NCI-H146 (cell line): ENCODE measurements at regions not wholly inside any gene's neighbourhood (a gene's known extent, or its start where the extent isn't known, plus 50 kb on each side); places are given as distances from the start of the nearest gene placed in this dataset.
"Not testable (repeated sequence)": the region's sequence is repeated elsewhere in the genome, so short reads cannot be mapped to it uniquely, and the experiment has no call there.

ENCODE experiments used
- DNase-seq: peaks from one replicate; lab custom pipeline; 2025; lab: John Stamatoyannopoulos, UW

DNA sequence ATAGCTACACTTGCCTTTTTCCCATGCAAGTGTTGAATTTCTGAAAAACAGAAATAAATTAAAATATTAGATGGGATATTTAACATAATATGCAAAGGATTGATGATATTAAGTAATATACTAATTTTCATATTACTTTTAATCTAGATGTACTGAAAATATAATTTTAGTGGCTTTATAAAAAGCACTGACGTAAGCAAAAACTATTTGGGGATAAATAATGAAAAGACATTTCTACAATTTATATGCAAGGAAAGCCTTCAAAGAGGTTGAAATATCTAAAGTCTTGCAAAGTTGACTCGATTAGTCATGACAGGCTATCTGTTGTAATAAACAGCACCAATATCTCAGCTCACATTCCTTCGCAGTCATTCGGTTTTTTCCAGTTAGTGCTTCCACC is 94.9 kb upstream of the ABCB5 start:
- no peak for DNase-seq

DNA sequence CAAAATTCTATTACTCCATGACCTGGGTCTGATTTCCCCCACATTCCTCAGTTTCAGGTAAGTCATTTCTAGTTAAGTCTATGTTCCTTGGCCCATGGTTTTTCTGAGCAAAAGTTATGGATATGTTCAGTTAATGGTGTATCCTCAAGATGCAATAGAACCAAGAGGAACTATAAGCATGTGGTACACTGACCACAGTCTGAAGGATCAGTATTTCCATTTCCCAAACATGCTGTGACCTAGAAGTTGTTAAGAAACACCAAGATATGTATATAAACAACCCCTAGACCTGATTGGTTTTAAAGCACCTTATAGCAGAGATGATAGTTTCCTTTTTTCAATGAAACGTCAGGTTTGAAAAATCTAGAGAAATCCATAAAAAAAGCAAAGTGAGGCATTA is 94.2 kb upstream of the ABCB5 start:
- no peak for DNase-seq

DNA sequence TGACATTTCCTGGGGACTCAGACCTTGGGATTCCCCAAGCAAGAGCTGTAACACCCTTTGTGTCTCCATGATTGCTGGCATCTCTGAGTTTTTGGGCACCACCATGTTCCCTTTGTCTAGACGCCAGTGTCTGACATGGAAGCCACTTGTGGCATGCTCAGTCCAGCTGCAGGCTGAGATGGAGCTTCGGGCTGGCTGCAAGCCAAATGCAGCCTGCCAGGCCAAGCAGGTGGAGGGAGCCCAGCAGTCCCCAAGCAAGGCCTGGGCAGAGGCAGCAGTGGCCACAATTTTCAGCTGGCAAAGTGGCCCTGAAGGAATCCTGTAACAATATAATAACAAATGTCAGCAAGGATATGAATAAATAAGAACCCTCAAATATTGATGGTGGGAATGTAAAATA is 86.2 kb upstream of the ABCB5 start:
- no peak for DNase-seq

DNA sequence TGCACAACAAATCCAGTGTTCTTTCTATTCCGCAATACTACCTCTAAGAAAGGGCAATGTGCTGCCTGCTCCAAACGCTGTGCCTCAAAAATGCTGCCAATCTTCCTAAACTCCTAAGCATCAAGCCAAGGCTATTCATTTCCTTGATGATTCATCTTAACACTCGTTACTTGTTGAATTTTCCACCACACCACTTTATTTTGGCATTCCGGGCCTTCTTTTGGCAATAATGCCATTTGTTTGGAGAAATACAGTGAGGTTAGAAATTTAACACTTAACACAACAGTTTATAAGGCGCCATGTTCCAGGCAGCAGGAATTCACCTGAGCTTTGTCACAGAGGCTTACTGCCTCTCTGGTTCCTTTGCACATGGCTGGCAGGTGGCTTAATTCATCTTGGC is 82.6 kb upstream of the ABCB5 start:
- DNase-seq, result no peak

DNA sequence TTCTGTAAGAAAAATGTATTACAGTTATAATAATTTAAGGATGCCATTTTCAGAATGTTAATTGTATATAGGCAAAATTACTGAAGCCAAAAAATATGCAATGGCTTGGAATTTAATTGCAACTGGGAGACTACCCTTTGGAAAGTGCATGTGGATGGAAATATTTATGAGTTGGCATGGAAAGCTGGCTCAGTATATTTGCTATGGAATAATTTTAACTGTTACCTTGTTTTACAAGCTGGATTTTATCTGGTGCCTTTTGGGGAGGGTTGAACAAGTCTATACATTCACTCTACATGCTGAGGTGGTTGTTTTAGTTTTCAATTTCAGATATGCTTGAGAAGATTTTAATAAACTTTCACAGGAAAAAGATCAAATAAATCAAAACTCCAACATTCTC is 80.9 kb upstream of the ABCB5 start:
- no peak for DNase-seq

DNA sequence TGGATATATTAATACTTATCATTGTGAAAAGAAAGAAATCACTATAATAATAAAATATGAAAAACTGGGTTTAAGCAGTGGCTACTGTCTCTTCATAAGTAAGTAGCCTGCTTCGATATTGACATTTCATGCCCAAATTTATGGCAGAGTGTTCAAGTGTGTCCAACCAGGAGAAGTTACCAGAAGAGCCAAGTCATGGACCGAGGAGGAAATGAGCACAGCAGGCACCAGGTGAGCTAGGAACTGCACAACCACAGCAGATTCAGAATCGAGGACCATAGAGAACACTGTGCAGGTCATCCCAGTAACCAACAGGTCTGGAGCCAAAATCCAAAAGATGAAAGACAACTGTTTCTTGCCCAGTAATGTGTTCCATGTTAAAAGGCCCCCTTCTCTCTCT is 79.9 kb upstream of the ABCB5 start:
- DNase-seq, result no peak

DNA sequence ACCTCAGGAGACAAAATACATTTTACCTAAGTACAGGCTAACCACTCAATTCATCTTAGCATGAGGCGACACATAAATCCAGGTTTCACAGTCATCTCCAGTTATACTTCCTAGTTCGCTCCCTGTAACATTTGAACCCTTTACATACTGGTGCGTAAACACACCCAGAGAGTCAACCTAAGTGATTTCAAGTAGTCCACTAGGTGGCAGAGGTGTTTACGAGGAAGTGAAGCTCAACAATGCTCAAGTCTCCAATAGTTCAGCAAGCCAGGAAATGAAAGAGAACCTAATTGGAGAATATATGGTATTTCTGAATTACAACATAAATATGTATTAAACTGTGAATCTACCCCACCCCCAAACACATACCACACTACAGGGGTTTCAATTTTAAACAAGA is 76.3 kb upstream of the ABCB5 start:
- peak; percentile 2 for DNase-seq

DNA sequence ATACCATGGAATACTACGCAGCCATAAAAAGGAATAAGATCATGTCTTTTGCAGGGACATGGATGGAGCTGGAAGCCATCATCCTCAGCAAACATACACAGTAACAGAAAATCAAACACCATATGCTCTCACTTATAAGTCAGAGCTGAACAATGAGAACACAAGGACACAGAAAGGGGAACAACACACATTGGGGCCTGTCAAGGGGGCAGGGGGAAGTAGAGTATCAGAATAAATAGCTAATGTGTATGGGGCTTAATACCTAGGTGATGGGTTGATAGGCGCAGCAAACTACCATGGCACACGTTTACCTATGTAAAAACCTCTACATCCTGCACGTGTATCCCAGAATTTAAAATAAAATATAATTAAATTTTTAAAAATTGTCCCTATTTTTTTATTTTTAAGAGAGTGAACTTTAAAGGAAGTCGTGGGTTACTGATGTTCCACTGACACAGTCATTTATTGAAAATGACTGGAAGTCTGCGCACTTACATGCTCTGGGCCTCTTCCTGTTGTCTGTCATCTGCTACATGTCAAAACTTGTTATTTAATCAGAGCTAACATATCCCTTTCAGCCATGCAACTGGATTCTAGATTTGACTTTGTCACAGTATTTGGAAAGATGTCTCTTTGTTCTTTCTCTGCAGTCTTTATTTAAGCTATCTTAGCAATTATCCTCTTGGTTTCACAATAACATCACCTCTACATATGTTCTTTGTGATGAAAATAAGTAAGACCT is 73.7 kb upstream of the ABCB5 start:
- DNase-seq, result peak; percentile 40

DNA sequence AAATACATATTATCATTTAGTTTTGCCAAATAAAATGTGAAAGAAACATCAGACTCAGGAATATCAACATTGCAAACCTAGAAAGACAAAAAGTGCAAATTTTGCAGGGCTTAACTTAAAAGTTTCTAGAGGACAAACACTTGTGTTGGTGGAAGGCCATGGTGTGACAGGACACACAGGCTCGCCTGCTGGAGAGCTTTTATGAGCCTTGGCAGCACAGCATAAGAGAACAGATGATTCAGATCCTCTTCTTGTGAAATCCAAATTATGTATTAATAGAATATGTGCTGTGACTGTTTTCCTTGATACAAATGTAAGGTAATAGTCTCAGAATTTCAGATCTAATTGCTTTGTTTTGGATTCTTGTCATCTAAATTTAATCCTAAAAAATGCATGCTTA is 72.9 kb upstream of the ABCB5 start:
- no peak for DNase-seq

DNA sequence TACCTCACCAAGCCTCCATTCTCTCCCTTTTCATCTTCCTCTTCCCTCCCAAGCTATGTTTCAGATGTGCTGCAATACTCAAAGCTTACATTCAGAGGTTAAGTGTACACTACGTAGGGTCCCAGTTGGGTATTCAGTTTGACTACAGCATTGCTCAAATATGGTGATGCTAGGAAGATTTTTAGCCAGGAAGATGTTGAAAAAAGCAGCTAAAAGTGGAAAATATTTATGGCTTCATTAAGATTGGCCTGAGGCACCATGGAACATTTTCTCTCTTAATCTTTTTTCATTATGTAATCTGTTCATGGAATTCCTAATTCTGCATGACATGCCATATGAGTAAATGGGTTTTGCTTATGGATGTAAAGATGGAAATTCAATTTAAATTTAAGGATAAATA is 72.0 kb upstream of the ABCB5 start:
- DNase-seq, result no peak

DNA sequence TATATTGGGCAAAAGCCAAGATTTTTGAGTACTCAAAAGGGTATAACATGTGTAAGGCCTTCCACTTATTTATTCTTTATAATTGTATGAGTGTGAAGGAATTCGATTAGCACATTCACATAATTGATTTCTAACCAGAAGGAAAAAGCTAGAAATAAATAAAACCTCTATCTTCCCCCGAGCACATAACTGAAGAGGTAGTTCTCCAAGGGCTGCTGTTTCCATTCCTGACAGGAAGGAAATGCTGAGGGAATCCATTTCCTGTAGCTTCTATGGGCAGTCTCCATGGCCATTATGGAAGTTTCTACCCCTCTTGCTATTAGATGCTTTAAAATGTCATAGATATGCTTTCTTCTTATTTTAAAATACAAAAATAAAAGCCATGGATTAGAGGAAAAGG is 70.5 kb upstream of the ABCB5 start:
- DNase-seq, result no peak

DNA sequence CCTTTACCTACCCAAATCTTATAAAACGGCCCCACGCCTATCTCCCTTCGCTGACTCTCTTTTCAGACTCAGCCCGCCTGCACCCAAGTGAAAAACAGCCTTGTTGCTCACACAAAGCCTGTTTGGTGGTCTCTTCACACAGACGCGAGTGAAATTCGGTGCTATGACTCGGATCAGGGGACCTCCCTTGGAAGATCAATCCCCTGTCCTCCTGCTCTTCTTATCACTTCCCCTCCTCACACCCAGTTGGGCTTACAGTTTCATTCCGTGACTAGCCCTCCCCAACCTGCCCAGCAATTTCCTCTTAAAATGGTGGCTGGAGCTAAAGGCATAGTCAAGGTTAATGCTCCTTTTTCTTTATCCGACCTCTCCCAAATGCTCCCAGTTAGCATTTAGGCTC is 68.5 kb upstream of the ABCB5 start:
- not testable (repeated sequence) for DNase-seq

DNA sequence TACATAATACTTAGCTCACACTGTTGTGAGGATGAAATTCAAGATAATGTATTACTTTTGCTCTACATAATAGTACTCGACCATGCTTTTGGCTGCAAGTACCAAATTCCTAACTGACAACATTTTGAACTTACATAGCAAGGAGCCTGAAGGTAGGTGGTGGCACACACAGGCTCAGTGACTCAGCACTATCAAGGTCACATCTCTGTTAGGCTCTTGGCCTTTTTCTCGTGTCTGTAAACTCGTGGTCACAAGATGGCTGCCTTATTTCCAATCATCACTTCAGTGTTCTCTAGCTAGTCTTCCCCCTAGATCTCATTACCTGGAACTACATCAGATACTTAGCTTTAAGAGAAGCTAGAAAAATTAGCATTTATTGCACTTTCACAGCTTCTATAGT is 61.4 kb upstream of the ABCB5 start:
- DNase-seq, result no peak

DNA sequence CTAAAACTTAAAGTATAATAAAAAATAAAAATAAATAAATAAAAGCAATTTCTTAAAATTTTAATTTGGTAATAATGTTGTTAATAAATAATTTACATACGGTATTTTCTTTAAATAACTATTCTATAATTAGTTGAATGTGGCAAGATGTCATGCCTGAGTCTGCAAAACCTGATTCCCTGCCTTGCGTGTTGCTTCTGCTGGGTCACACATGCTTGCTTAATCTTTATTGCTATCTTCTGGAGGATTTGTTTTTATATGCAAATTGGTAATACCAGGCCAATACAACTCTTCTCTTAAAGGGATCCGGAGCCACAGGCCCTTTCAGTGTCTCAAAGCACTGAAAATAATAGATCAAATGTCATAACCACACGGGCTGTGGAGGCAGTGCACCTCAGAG is 59.4 kb upstream of the ABCB5 start:
- DNase-seq, result no peak

DNA sequence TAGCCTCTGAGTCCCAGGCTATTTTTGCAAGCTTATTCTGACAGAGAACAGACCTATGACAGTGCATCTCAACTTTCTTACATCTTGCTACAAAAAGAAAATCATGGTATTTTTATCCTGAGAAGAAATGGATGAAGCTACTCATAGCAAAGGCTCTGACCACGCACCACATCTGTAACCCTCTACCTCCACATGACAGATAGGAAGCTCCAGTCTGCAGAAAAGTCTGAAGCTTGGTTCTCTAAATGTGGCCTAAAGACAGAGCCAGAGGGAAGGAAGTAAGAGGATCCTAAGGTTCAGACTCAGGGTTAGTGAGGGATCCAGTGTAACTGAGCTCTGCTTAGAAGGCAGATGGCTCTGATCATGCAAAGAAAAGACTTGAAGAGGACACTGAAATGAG is 58.4 kb upstream of the ABCB5 start:
- DNase-seq, result no peak

DNA sequence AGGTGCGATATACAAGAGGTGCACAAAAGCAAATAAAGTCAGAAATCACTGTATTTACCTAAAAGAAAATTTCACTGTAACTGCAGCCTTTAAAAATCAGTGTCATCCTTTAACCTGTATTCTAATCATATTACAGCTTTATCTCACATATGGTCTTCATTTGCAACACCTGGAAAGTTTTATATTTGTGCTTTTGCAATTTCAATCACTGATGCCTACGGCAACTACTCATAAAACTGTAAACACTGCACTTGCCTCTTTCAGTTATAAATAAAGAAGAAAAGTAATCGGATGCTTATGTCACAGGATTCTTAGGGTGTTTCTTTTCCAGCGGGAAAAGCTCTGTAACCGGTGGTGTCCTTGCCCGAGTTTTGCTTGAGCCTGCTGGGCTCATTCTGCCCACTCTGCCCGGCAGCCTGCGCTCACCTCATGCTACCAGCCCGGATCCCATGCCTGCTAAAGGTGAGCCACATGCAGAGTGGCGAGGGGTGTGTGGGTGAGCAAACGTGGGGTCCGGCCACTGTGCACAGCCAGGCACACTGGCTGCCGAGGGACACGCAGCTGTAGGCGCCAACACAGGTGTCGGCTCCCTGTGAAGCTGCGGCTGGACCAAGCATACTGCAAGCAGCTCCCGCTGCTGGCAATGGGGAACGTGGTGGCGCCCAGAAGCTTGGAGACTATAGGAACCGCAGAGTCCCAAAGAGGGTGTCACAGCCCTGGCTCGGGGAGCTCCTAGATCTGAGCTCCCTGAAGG is 56.3 kb upstream of the ABCB5 start:
- no peak for DNase-seq

DNA sequence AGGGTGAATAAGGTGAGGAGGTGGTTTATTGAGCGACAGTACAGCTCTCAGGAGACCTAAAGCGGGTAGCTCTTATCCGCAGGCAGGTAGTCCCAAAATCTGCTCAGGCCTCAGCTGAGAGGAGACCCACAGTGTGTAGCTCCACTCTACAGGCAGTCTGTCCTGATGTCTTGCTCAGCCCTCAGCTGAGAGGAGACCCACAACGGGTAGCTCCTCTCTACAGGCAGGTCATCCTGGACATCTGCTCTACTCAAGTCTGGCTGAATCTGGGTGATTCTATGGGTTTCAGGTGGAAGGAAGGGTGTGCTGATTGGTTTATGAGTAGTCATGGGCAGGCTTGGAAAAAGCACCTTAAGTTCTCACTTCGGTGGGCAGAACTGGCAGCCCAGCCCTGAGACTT is 55.6 kb upstream of the ABCB5 start:
- no peak for DNase-seq

DNA sequence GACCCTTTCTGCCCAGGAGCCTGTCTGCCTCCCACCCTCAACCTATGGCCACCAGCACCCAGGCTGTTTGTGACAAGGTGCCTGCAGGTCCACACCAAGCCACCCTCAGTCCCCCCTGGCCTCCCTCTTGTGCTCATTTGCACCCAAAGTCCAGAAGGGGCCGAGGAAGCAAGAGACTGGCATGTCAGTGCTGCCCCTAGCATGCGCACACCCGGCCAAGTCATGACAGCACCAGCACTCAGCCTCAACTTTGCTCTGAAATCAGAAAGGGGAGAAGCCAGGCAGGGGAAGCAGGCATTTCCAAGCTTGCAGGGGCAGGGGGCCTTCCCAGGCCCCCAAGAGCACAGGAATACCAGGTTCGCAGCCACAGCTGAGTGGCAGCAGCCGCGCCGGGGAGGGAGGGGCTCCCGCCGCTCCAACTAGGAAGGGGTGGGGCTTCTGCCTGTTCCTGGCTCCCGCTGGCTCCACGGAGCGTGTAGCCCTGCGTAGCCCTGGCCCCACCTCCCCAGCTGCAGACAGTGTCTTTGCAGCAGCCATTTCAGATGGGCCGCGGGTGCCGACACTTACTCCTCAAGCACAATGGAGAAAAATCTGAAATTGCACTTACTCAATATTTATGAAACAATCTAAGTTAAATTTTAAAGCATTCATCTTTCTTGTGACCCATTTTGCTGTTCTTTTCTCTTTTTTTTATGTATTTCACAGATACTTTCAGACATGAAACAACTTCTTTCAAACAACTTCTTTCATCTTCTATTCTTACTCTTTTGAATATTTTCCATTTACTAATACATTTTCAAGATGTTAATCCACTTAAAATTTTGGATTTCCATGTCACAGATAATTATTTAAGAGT is 54.9 kb upstream of the ABCB5 start:
- DNase-seq, result peak; percentile 83

DNA sequence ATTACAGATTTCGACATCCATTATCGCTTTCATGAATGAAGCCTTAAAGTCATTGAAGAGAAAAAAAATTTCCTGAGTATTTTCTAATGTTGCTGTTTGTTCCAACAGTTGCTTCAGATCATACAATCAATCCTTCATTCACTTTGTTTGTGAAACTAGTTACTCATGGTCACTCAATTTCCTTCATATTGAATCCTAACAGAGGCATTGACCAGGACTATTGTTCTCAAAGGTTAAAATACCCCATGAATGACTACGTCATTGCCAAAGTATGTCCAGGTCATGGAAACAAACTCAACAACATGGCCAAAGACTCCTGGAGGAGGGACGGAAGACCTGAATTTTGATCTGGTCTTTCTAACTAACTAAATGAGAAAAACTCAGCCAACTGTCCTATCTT is 54.0 kb upstream of the ABCB5 start:
- no peak for DNase-seq

DNA sequence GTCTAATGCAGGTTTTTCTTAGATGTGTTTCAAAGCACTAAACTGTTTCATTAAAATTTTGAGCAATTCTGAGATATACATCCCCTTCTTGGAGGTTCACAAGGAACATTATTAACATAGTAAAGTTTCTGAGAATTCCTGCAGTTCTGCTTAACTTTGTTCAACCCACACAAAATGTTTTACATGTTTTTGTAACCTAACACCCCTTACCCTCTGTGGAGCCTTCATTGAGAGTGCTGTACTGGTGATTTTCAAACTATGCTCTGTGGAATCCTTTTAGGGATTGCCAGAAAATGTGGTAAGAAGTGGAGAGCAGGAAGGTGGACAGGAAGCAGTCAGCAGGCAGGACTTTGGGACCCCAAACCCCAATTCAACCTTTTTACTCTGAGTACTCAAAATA is 53.6 kb upstream of the ABCB5 start:
- DNase-seq, result no peak

DNA sequence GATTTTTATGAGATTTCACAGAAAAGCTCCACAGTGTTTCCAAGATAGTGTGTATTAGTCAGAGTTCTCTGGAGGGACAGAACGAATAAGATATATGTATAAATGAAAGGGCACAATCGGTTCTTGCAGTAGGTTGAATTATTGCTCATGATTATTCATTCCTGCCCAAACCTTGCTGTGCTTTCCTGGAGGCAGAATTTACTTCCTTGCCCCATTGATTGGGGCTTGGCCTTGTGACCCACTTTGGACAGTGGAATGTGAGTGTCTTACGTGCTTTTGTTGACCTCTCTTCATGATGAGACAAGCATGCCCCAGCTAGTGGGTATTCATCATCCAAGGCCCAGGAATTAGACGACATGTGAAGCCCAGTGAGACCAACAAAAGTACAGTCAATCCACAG is 53.0 kb upstream of the ABCB5 start:
- DNase-seq, result no peak
